HuH-7 (cell line): ENCODE measurements at regions not wholly inside any gene's neighbourhood (a gene's known extent, or its start where the extent isn't known, plus 50 kb on each side); places are given as distances from the start of the nearest gene placed in this dataset.
A peak's percentile ranks its signal among the peaks of the same experiment; 100 is the strongest.
"Not testable (repeated sequence)": the region's sequence is repeated elsewhere in the genome, so short reads cannot be mapped to it uniquely, and the experiment has no call there.

ENCODE experiments used
- DNase-seq: peaks from one replicate; pipeline ENCODE4 v3.0.0; 2011; ENCODE audit warnings: low spot score

GRCh38 chr14:25436288-25436875 lies 386.4 kb upstream of the STXBP6 start:
- DNase-seq = no peak

GRCh38 chr14:25431211-25432076 lies 381.5 kb upstream of the STXBP6 start:
- peak; percentile 17 for DNase-seq

GRCh38 chr14:25430808-25431207 lies 380.9 kb upstream of the STXBP6 start:
- no peak for DNase-seq

- DNase-seq = no peak
These were observed 363.1 kb upstream of the STXBP6 start for GRCh38 chr14:25412998-25413397.

GRCh38 chr14:25411781-25412757 lies 362.1 kb upstream of the STXBP6 start:
- no peak for DNase-seq

- DNase-seq = peak; percentile 12
These were observed 356.9 kb upstream of the STXBP6 start for GRCh38 chr14:25406818-25407217.

- DNase-seq = peak; percentile 7
These were observed 350.8 kb upstream of the STXBP6 start for GRCh38 chr14:25400607-25401206.

- no peak for DNase-seq
These were observed 346.2 kb upstream of the STXBP6 start for GRCh38 chr14:25396128-25396527.

- no peak for DNase-seq
These were observed 344.9 kb upstream of the STXBP6 start for GRCh38 chr14:25394791-25395391.

- no peak for DNase-seq
These were observed 344.4 kb upstream of the STXBP6 start for GRCh38 chr14:25394356-25394755.

GRCh38 chr14:25389948-25390347 lies 340.0 kb upstream of the STXBP6 start:
- no peak for DNase-seq

- DNase-seq = peak; percentile 8
These were observed 331.6 kb upstream of the STXBP6 start for GRCh38 chr14:25381498-25381897.

- no peak for DNase-seq
These were observed 325.7 kb upstream of the STXBP6 start for GRCh38 chr14:25375639-25376038.

GRCh38 chr14:25371068-25371467 lies 321.1 kb upstream of the STXBP6 start:
- DNase-seq = no peak

GRCh38 chr14:25370057-25370456 lies 320.1 kb upstream of the STXBP6 start:
- DNase-seq = not testable (repeated sequence)

GRCh38 chr14:25358330-25358729 lies 308.4 kb upstream of the STXBP6 start:
- no peak for DNase-seq

GRCh38 chr14:25351269-25351668 lies 301.3 kb upstream of the STXBP6 start:
- no peak for DNase-seq

- no peak for DNase-seq
These were observed 300.9 kb upstream of the STXBP6 start for GRCh38 chr14:25350802-25351201.

- no peak for DNase-seq
These were observed 300.1 kb upstream of the STXBP6 start for GRCh38 chr14:25350021-25350420.

- no peak for DNase-seq
These were observed 299.3 kb upstream of the STXBP6 start for GRCh38 chr14:25349269-25349668.

- no peak for DNase-seq
These were observed 290.9 kb upstream of the STXBP6 start for GRCh38 chr14:25340882-25341281.

GRCh38 chr14:25322784-25323183 lies 272.8 kb upstream of the STXBP6 start:
- DNase-seq = no peak
